ENCODE measurements at regions not wholly inside any gene's neighbourhood (a gene's known extent, or its start where the extent isn't known, plus 50 kb on each side); places are given as distances from the start of the nearest gene placed in this dataset.

DNA sequence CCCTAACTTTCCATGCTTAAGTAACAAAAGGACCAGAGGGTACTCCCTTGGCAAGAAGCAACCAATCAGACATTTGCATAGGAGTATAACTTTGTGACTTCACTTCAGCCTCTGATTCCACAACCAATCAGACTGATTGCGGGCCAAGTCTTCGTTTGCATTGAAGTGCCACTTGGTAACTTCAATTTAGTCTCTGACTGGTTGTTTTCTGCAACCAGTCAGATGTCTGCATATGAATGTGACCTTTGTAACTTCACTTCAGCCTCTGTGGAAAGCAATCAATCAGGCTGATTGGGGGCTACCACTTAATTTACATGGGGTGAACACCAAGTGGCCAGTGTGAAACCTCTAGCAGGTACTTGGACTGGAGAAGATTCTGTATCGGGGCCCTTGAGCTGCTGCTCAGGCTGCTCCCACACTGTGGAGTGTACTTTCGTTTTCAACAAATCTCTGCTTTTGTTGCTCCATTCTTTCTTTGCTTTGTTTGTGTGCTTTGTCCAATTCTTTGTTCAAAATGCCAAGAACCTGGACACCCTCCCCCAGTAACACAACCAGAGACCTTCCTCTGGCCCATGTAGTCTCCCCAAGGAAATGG, 241.5 kb downstream of the ACKR3 start:
- Histone ChIP-seq H3K4me1 (no peaks in the 10 kb centered on the region), H3K27ac (no peak overlapping the region), H3K36me3 (no peaks in the 10 kb centered on the region), H3K9me3 (peaks cover 0 to 41% (median 13%) of the 10 kb centered on the region in 12 donors), H3K4me3 (no peak overlapping the region), H3K27me3 (peaks cover 0 to 2% (median 0%) of the 10 kb centered on the region in 9 donors)
- intact Hi-C loops (cut with DNase I), result no loop called here
- TF ChIP-seq, protein P1, sequence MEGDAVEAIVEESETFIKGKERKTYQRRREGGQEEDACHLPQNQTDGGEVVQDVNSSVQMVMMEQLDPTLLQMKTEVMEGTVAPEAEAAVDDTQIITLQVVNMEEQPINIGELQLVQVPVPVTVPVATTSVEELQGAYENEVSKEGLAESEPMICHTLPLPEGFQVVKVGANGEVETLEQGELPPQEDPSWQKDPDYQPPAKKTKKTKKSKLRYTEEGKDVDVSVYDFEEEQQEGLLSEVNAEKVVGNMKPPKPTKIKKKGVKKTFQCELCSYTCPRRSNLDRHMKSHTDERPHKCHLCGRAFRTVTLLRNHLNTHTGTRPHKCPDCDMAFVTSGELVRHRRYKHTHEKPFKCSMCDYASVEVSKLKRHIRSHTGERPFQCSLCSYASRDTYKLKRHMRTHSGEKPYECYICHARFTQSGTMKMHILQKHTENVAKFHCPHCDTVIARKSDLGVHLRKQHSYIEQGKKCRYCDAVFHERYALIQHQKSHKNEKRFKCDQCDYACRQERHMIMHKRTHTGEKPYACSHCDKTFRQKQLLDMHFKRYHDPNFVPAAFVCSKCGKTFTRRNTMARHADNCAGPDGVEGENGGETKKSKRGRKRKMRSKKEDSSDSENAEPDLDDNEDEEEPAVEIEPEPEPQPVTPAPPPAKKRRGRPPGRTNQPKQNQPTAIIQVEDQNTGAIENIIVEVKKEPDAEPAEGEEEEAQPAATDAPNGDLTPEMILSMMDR (IDR thresholded peaks at IDR 0.05), result no peak
- WGBS, 4 donors, result 91 to 95% (median 94%) methylated on average over 4 of the region's 4 CpGs
- DNase-seq, result no peak
- ATAC-seq, result no peak

DNA sequence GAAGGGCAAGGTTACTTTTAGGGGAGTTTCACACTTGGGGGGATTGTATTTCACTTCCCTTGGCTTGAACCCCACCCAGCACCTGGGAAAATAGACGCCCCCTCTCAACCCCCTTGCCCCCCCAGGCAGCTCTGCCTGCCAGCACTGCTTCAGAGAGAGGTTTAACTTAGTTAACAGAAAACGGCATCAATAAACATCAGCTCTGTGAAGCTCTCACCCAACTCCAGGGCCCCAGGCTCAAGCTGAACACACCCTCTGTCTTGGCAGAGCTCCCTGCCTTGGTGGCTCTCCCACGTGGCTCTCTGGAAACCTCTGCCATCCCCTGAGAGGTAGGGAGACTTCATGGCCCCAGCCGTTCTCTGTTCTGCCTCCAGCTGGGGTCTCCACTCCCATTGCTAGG, 244.1 kb downstream of the ACKR3 start:
- TF ChIP-seq, protein P1 (IDR thresholded peaks at IDR 0.05), result no peak
- no peak for TF ChIP-seq POLR2A (IDR thresholded peaks at IDR 0.05)
- DNase-seq, result no peak
- WGBS, 4 donors, result 62 to 71% (median 65%) methylated on average over 3 to 4 of the region's 4 CpGs

DNA sequence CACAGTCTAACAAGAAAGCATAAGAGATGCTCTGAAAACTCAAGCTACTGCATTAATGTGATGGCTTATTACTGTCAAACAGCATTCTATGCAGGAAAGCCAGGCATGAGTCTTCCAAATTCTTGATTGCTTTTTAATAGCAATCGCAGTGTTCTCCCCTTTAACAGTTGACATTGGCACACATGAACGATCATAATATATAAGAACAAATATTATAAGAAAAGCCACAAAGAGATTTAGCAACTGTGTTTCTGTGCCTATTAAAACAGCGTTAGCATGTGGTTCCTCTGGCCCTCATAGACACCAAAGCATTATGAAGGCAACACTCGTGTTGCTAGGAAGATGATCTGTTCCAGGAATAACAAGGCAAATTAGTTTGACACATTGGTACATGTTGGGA, 245.0 kb downstream of the ACKR3 start:
- Histone ChIP-seq H3K36me3 (no peaks in the 10 kb centered on the region), H3K27ac (no peak overlapping the region), H3K4me3 (no peak overlapping the region), H3K27me3 (peaks cover 0 to 2% (median 0%) of the 10 kb centered on the region in 9 donors), H3K9me3 (peaks cover 0 to 11% (median 5%) of the 10 kb centered on the region in 12 donors), H3K4me1 (peaks cover 0 to 14% (median 5%) of the 10 kb centered on the region in 12 donors)
- intact Hi-C loops (cut with DNase I), result no loop called here
- no peak for TF ChIP-seq POLR2A (IDR thresholded peaks at IDR 0.05)
- TF ChIP-seq, protein P1 (IDR thresholded peaks at IDR 0.05), result no peak
- DNase-seq (no peak), ATAC-seq (no peak)
- WGBS, 4 donors, result 79 to 86% (median 84%) methylated on average over 4 of the region's 4 CpGs

More for the DNA sequence above, 244.1 kb downstream of the ACKR3 start:
- Histone ChIP-seq H3K27me3 (peaks cover 0 to 2% (median 0%) of the 10 kb centered on the region in 9 donors), H3K36me3 (no peaks in the 10 kb centered on the region), H3K27ac (no peak overlapping the region), H3K4me1 (peaks cover 0 to 9% (median 5%) of the 10 kb centered on the region in 12 donors), H3K4me3 (no peak overlapping the region), H3K9me3 (peaks cover 0 to 19% (median 9%) of the 10 kb centered on the region in 12 donors)
- intact Hi-C loops (cut with DNase I), result no loop called here
- no peak for ATAC-seq

DNA sequence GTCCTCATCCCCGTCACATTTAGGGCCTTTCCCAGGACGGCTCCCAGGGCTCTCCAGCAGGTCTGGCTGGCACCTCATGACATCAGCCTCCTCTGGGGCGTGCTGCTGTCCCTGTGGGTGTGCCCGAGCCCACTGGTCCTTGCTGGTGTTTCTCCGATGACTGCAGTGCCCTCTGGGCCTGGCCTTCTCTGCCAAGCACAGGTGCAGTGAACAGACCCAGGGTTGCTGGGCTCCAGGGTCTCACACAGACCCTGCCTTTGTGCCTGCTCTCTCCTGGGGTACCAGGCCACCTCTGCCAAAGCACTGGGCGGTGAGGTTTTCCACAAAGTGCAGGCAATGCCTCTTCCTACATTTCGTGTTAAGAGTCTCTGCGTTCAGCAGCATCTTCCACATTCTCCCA, 246.1 kb downstream of the ACKR3 start:
- peak in 1 of 4 donors; percentile 21 for ATAC-seq
- H3K4me3 ChIP-seq, result no peak overlapping the region
- peaks cover 0 to 2% (median 0%) of the 10 kb centered on the region in 9 donors for H3K27me3 ChIP-seq
- TF ChIP-seq POLR2A (IDR thresholded peaks at IDR 0.05), result no peak
- TF ChIP-seq, protein P1 (IDR thresholded peaks at IDR 0.05), result no peak
- WGBS, 4 donors, result 96 to 100% (median 98%) methylated on average over 8 of the region's 8 CpGs
- H3K4me1 ChIP-seq, result peaks cover 0 to 14% (median 5%) of the 10 kb centered on the region in 12 donors
- H3K27ac ChIP-seq, result no peak overlapping the region
- no peaks in the 10 kb centered on the region for H3K36me3 ChIP-seq
- H3K9me3 ChIP-seq, result no peaks in the 10 kb centered on the region
- DNase-seq, result no peak
- intact Hi-C loops (cut with DNase I), result no loop called here
